Hypothalamus (tissue), 51 donors: ENCODE measurements at regions not wholly inside any gene's neighbourhood (a gene's known extent, or its start where the extent isn't known, plus 50 kb on each side); places are given as distances from the start of the nearest gene placed in this dataset.

Experiments used
- DNase-seq, 51 donors: peaks; one replicate each; lab custom pipeline; 2025; lab: John Stamatoyannopoulos, UW

- peak in 1 of 51 donors; percentile 1 for DNase-seq
Measured at GRCh38 chr13:76383676-76384461, 502.3 kb downstream of the KCTD12 start.

DNA sequence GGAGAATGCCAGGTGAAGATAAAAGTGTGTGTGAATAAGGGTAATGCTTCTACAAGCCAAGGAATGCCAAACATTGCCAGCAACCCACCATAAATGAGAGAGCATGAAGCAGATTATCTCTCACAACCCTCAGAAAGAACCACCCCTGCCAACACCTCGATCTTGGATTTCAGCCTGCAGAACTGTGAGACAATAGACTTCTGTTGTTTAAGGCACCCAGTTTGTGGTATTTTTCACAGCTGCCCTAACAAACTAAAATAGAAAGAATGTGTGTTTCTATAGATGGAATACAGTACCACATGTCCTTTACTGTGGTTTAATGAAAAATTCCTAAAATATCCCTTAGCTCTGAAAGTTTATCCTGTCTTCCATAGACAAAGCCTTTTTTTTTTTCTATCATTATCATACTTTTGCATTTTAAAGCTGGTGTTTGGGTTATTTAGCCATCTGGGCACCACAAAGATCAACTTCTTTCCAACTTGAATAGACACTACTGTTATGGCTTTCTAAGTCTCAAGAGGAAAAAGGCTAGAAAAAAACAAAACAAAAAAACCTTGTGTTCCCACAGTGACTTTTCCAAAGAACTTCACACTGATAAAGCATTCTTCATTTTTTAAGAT is 505.6 kb downstream of the KCTD12 start:
- DNase-seq: peak in 2 of 51 donors; percentile 15 to 37

DNA sequence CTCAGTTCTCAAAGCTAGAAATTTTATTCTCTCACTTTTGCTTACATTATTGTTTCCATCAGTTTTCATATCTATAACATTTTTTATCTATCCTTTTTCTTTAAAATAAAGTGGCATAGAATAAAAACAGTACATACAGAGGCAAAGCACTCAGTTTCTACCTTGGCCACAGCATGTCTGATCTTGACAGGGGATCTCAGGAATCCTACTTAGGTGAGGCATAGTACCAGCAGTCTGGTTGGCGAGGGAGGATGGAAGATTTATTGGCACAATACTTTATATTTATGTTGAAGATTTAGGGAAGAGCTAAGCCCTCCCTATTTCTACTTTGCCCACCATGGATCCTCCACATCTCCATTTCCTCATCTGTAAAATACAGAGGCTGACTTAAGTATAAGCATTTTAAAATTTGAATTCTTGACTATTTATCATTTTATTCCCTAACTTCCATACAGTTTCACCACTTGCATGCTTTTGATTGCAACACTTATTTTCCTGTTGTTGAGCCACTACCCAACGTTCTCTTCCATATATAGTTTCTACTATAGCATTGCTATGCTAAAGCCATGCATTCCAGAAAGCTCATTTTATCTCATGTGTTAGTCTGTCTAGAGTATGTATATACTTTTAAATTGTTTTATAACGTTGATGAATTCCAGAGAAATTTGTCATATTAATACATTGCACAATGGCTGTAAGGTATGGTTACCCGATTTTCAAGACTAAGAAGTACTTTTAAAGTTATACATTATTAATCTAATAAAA is 506.7 kb downstream of the KCTD12 start:
- DNase-seq: no peak

- DNase-seq: no peak
Measured at GRCh38 chr13:76378767-76379166, 507.4 kb downstream of the KCTD12 start.

- DNase-seq: no peak
Measured at GRCh38 chr13:76363682-76364289, 522.4 kb downstream of the KCTD12 start.

DNA sequence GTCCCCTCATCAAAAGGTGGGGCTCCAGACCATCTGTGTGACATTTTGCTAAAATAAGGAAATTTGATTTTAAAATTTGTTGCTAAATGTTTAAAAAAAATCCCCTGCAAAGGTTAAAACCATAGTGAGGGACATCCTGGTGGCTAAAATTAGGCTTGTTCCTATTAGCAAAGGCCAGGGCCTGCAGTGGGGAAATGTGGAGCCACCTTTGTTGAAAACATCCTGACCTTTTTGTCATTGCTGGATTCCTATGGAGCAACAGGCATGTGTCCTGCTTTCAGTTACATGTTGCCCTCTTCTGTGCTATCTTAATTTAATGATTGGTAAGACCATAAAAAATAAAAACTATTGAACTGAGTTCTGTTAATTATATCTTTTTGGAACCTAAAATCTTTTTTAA is 524.3 kb downstream of the KCTD12 start:
- DNase-seq: no peak

DNA sequence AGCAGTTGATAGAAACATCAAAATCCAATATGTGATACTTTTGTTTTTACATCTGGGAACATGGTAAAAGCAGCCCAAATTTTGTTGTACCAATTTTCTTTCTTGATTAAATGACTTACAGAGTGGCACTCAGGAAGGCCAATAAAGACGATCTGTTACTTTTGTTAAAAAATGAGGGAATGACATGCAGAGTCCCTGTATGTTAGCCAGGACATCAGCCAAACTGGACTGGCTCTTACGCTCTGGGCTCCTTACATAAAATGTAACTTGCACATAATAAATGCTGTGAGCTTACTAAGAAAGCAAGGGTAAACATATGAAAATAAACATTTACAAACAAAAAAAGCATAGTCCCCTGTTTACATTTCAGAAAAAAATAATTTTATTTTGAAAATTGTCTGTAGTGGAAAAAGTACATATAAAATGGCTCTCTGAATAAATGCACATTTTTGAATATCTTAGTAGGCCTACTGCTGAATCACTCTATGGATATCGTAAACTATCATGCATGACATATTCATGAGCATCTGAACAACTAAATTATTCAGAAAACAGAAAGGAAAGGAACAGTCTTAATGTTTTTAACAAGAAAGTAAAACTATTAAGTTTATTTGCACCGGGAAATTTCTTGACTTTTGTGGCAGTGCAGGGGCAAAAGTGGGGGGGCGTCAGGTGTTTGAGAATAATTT is 534.5 kb downstream of the KCTD12 start:
- no peak for DNase-seq

DNA sequence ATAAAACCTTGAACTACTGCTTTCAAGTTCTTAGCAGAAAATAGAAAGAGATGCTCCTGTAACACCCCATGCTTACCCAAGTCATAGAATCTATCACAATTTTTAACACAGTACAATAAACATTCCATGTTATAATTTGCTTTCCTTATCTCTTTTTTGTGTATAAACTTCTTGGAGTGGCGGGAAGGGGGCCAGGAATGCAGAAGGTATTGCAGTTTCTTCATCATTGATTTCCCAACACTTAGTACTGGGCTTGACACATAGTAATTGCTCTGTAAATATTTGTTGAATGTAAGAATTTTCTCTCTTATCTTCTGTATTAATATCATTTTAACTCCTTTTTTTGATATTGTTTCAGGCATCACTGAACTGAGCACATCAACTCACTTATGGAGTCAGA is 535.8 kb downstream of the KCTD12 start:
- DNase-seq: no peak

- no peak for DNase-seq
Measured at GRCh38 chr13:76349700-76350099, 536.5 kb downstream of the KCTD12 start.

DNA sequence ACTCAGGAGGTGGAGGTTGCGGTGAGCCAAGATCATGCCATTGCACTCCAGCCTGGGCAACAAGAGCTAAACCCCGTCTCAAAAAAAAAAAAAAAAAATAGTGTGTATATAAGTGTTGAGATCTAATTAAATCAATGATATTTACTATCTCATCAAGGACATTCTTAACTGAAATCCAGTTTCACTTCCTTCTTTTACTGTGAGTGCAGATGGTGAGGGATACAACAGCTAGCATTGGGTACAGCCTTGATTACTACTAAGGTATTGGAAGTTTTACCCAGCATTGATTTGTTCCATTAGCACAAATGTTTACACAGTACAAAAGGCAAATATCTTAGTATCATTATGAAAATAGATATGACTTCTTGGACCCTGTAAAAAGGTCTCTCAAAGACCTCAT is 546.6 kb downstream of the KCTD12 start:
- no peak for DNase-seq

DNA sequence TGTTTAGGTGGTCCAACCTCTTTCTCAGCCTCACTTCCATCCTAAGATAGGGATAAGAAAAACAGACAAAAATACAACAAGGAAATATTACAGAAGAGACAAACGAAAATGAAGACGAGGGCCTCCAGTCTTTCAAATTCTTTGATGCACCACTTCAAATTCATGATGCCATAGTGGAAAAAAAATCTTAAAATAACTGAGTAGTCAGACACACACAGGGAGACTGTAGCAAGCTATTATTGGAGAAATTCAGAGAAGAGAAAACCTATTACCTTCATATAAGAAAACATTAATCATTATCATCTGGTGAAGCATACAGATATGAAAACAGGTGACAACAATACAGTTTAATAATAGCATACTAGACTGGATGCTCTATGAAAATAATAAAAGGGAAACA is 548.2 kb downstream of the KCTD12 start:
- no peak for DNase-seq

DNA sequence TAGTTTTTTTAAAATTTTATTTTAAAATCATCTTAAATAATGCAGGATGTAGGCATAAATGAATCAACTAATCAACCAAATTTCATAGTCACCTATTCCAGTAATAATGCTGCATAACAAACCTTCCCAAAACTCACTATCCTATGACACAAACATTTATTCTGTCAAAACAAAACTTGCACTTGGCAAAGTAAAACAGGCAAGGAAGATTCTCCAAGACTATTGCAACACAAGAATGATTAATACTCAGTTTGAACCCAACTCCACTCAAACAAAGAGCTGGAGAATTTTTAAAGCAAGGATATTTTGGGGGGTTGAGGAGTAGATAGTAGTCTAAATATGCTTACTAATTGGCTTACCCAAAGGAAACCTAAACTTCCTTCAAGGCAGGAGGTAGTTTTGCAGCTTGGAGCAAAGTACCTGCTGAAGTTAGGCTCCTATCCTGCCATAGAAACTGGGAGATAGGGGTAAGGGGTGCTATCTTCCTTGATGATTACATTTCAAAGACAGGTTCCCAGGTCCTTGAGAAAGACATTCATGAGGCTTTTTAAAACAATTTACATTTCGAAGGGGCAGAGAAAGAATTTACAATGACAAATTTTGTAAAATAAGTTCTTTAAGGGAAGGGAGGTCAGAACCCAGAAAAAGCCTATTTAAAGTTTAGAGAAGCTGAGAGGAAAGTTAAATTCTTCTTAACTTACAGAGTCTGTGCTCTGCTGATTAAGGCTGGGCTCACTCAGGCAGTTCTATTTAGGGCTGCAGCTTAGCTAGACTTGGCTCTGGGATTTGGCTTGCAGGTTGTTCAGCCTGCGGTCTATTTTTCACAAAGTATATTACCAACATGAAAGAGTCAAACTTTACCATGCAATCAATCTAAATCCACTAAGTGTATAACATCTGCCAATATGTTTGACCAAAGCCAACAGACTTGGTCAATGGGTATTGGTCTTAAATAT is 549.0 kb downstream of the KCTD12 start:
- no peak for DNase-seq

- no peak for DNase-seq
Measured at GRCh38 chr13:76335463-76335862, 550.7 kb downstream of the KCTD12 start.

- no peak for DNase-seq
Measured at GRCh38 chr13:76331943-76332712, 554.1 kb downstream of the KCTD12 start.

GRCh38 chr13:76330761-76331160 is 555.4 kb downstream of the KCTD12 start:
- DNase-seq: no peak

DNA sequence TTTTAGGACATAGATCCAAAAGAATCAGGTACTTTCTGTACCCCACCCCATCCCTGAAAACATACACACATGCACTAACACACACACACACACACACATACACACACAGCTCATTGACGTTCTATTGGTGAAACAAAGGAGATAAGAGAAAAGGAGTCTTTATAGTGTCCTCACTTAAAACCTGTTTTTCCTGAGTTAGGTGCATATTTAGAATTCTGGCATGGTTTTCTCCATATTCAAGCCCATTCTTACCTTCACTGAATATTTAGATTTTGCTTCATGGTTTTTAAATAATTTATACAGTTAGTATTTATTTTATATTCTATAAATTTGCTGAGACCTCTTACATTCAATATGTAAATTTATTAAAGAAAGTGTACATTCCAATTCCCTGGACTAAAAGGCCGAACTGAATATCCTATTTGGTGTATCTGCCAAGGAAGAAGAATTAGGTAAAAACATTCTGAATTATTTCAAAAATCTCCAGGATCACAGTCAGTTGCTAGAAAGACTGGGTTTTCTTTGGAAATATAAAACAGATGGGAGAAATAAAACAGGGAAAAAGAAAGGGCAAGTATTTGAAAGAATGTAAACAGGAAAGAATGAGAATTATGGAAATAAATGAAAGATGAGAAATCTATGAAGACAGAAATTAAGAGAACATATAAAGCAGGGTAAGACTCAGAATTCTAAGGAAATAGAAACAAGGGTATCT is 556.2 kb downstream of the KCTD12 start:
- DNase-seq: no peak

- DNase-seq: no peak
Measured at GRCh38 chr13:76329004-76329403, 557.2 kb downstream of the KCTD12 start.

- DNase-seq: no peak
Measured at GRCh38 chr13:76326343-76326742, 559.9 kb downstream of the KCTD12 start.
